HT-29 (cell line): ENCODE measurements at regions not wholly inside any gene's neighbourhood (a gene's known extent, or its start where the extent isn't known, plus 50 kb on each side); places are given as distances from the start of the nearest gene placed in this dataset.
"Not testable (repeated sequence)": the region's sequence is repeated elsewhere in the genome, so short reads cannot be mapped to it uniquely, and the experiment has no call there.

Experiments used
- DNase-seq: peaks from one replicate; pipeline ENCODE4 v3.0.0-alpha.2; 2015; ENCODE audit warnings: low spot score

GRCh38 chr4:15336410-15337167 is 91.2 kb upstream of the C1QTNF7 start:
- DNase-seq, result no peak

- not testable (repeated sequence) for DNase-seq
These were observed 90.6 kb upstream of the C1QTNF7 start for GRCh38 chr4:15337168-15337657.

GRCh38 chr4:15339737-15340136 is 88.1 kb upstream of the C1QTNF7 start:
- DNase-seq, result no peak

- no peak for DNase-seq
These were observed 87.5 kb upstream of the C1QTNF7 start for GRCh38 chr4:15340332-15340731.

- no peak for DNase-seq
These were observed 86.7 kb upstream of the C1QTNF7 start for GRCh38 chr4:15340902-15341732.

GRCh38 chr4:15341733-15342300 is 86.0 kb upstream of the C1QTNF7 start:
- no peak for DNase-seq

- DNase-seq, result no peak
These were observed 84.8 kb upstream of the C1QTNF7 start for GRCh38 chr4:15343000-15343399.

GRCh38 chr4:15343581-15343980 is 84.3 kb upstream of the C1QTNF7 start:
- DNase-seq, result no peak

GRCh38 chr4:15344041-15344440 is 83.8 kb upstream of the C1QTNF7 start:
- DNase-seq, result no peak

- no peak for DNase-seq
These were observed 82.7 kb upstream of the C1QTNF7 start for GRCh38 chr4:15345134-15345533.

GRCh38 chr4:15348236-15348635 is 79.6 kb upstream of the C1QTNF7 start:
- DNase-seq, result no peak

- no peak for DNase-seq
These were observed 79.1 kb upstream of the C1QTNF7 start for GRCh38 chr4:15348695-15349094.

GRCh38 chr4:15349531-15349935 is 78.3 kb upstream of the C1QTNF7 start:
- DNase-seq, result no peak

GRCh38 chr4:15349965-15350364 is 77.9 kb upstream of the C1QTNF7 start:
- DNase-seq, result no peak

- no peak for DNase-seq
These were observed 75.3 kb upstream of the C1QTNF7 start for GRCh38 chr4:15352524-15352923.

GRCh38 chr4:15353207-15353606 is 74.6 kb upstream of the C1QTNF7 start:
- no peak for DNase-seq

GRCh38 chr4:15354371-15355297 is 73.2 kb upstream of the C1QTNF7 start:
- DNase-seq, result no peak

GRCh38 chr4:15361529-15361928 is 66.3 kb upstream of the C1QTNF7 start:
- DNase-seq, result no peak

- DNase-seq, result no peak
These were observed 65.3 kb upstream of the C1QTNF7 start for GRCh38 chr4:15362541-15362940.

GRCh38 chr4:15364183-15364582 is 63.6 kb upstream of the C1QTNF7 start:
- no peak for DNase-seq

GRCh38 chr4:15365641-15366040 is 62.2 kb upstream of the C1QTNF7 start:
- DNase-seq, result no peak
